Tongue (tissue), 1 donor: ENCODE measurements at regions not wholly inside any gene's neighbourhood (a gene's known extent, or its start where the extent isn't known, plus 50 kb on each side); places are given as distances from the start of the nearest gene placed in this dataset.
"Not testable (repeated sequence)": the region's sequence is repeated elsewhere in the genome, so short reads cannot be mapped to it uniquely, and the experiment has no call there.

ENCODE experiments used
- DNase-seq: peaks from one replicate; pipeline ENCODE4 v3.0.0-alpha.2; 2015

GRCh38 chr1:19591482-19592091, 52.5 kb upstream of the NBL1 start:
- no peak for DNase-seq

GRCh38 chr1:19585507-19585906, 58.6 kb upstream of the NBL1 start:
- DNase-seq, result no peak

- peak; percentile 16 for DNase-seq
Measured at GRCh38 chr1:19582318-19582717, 61.8 kb upstream of the NBL1 start.

- DNase-seq, result no peak
Measured at GRCh38 chr1:19581381-19581780, 62.7 kb upstream of the NBL1 start.

GRCh38 chr1:19577561-19577960, 66.5 kb upstream of the NBL1 start:
- DNase-seq, result peak; percentile 3

GRCh38 chr1:19577036-19577435, 67.1 kb upstream of the NBL1 start:
- DNase-seq, result peak; percentile 52

- DNase-seq, result no peak
Measured at GRCh38 chr1:19569786-19570185, 74.3 kb upstream of the NBL1 start.

- DNase-seq, result peak; percentile 9
Measured at GRCh38 chr1:19567041-19567440, 77.1 kb upstream of the NBL1 start.

GRCh38 chr1:19564366-19564765, 79.0 kb upstream of the CAPZB start:
- no peak for DNase-seq

GRCh38 chr1:19563324-19564097, 78.2 kb upstream of the CAPZB start:
- peak; percentile 86 for DNase-seq

- DNase-seq, result no peak
Measured at GRCh38 chr1:19562847-19563246, 77.5 kb upstream of the CAPZB start.

GRCh38 chr1:19560480-19560879, 75.1 kb upstream of the CAPZB start:
- DNase-seq, result no peak

GRCh38 chr1:19559641-19560040, 74.3 kb upstream of the CAPZB start:
- DNase-seq, result no peak

- DNase-seq, result no peak
Measured at GRCh38 chr1:19557609-19558051, 72.3 kb upstream of the CAPZB start.

- DNase-seq, result no peak
Measured at GRCh38 chr1:19554090-19554489, 68.8 kb upstream of the CAPZB start.

- DNase-seq, result no peak
Measured at GRCh38 chr1:19552291-19553010, 67.1 kb upstream of the CAPZB start.

- DNase-seq, result not testable (repeated sequence)
Measured at GRCh38 chr1:19551837-19552236, 66.5 kb upstream of the CAPZB start.

GRCh38 chr1:19550437-19550836, 65.1 kb upstream of the CAPZB start:
- not testable (repeated sequence) for DNase-seq

- DNase-seq, result no peak
Measured at GRCh38 chr1:19547814-19548213, 62.5 kb upstream of the CAPZB start.

- no peak for DNase-seq
Measured at GRCh38 chr1:19536519-19536918, 51.2 kb upstream of the CAPZB start.

- DNase-seq, result no peak
Measured at GRCh38 chr1:19535214-19535613, 49.9 kb upstream of the CAPZB start.
